IPS-15b (cell line): ENCODE measurements at regions not wholly inside any gene's neighbourhood (a gene's known extent, or its start where the extent isn't known, plus 50 kb on each side); places are given as distances from the start of the nearest gene placed in this dataset.
"Not testable (repeated sequence)": the region's sequence is repeated elsewhere in the genome, so short reads cannot be mapped to it uniquely, and the experiment has no call there.

ENCODE experiments used
- H3K27me3 ChIP-seq: one replicate; pipeline ENCODE4 v1.6.1; 2013; ENCODE audit warnings: low read length; ENCODE audit not compliant: control insufficient read depth, insufficient read depth
- H3K36me3 ChIP-seq: one replicate; pipeline ENCODE4 v1.6.1; 2013; ENCODE audit warnings: low read length; ENCODE audit not compliant: control insufficient read depth, insufficient read depth
- H3K4me1 ChIP-seq: one replicate; pipeline ENCODE4 v1.6.1; 2013; ENCODE audit warnings: mild to moderate bottlenecking, low read length; ENCODE audit not compliant: control insufficient read depth, insufficient read depth
- H3K4me3 ChIP-seq: one replicate; pipeline ENCODE4 v1.5.1; 2013; ENCODE audit warnings: low read depth, low read length
- H3K9ac ChIP-seq: one replicate; pipeline ENCODE4 v1.6.1; 2013; ENCODE audit warnings: low read depth, mild to moderate bottlenecking, low read length
- H3K9me3 ChIP-seq: one replicate; pipeline ENCODE4 v1.6.1; 2013; ENCODE audit warnings: mild to moderate bottlenecking, low read length; ENCODE audit not compliant: control insufficient read depth, insufficient read depth

DNA sequence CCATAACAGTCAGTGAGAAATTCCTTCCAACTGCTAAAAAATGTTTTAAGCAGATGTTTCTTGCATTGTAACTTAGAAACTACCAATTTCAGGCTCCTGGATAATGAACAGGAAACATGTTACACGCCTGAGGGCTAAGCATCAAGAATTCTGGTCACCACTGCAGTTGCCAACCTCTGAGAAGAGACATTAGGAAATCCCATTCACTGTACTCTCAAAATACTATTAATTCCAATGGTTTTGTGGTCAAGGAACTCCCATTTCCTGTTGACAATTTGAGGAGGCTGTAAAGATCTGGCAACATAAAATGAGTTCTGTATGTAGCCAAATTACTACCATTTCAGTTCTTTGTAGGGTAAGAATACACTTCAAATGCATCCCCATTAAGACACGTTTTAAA is 456.0 kb upstream of the MEF2C start:
- H3K4me1 ChIP-seq: no peaks in the 10 kb centered on the region
- no peaks in the 10 kb centered on the region for H3K27me3 ChIP-seq
- H3K9ac ChIP-seq: no peak overlapping the region
- H3K9me3 ChIP-seq: no peaks in the 10 kb centered on the region
- no peaks in the 10 kb centered on the region for H3K36me3 ChIP-seq
- no peak overlapping the region for H3K4me3 ChIP-seq

DNA sequence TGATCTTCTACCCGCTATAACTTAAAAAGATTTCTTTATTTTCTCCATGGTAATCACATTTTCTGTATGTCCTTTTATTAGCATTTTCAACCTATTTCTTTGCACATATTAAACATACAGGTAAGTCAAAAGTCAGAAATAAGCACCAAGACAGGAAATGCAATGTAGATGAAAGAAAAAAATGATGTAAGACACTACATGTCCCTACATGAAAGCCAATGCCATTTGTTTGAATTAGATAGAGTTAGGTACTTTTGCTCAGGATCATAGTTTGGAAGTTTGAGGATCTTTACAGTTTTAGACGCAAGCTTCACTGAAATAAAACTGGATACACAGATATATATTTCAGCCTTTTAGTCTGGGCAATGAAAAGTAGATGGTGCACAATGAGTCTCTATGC is 453.1 kb upstream of the MEF2C start:
- Histone ChIP-seq H3K4me1 (no peaks in the 10 kb centered on the region), H3K9ac (no peak overlapping the region), H3K36me3 (no peaks in the 10 kb centered on the region), H3K27me3 (no peaks in the 10 kb centered on the region), H3K9me3 (no peaks in the 10 kb centered on the region), H3K4me3 (no peak overlapping the region)

DNA sequence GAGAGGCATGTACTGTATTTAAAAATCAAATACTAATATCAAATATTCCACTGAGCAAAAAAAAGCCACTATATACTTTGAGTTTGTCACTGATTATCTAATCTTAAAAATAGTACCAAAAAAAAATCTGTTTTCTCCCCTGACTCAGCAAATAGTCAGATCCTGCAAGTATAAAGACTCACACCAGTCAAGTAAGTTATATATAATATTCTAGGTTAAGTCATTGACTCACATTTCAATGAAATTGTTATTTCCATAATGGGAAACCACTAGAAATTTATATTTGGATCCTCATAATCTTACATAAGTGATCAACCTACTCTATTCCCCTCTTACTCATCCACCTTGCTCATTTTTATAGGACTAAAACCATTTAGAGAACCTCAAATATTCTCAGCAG is 447.2 kb upstream of the MEF2C start:
- no peaks in the 10 kb centered on the region for H3K9me3 ChIP-seq
- no peak overlapping the region for H3K9ac ChIP-seq
- H3K36me3 ChIP-seq: no peaks in the 10 kb centered on the region
- H3K4me1 ChIP-seq: no peaks in the 10 kb centered on the region
- H3K27me3 ChIP-seq: no peaks in the 10 kb centered on the region
- no peak overlapping the region for H3K4me3 ChIP-seq

GRCh38 chr5:89327608-89328007 is 444.6 kb upstream of the MEF2C start:
- Histone ChIP-seq H3K36me3 (no peaks in the 10 kb centered on the region), H3K9me3 (no peaks in the 10 kb centered on the region), H3K4me1 (no peaks in the 10 kb centered on the region), H3K27me3 (no peaks in the 10 kb centered on the region), H3K9ac (no peak overlapping the region), H3K4me3 (no peak overlapping the region)

GRCh38 chr5:89324990-89325389 is 442.0 kb upstream of the MEF2C start:
- Histone ChIP-seq H3K4me3 (no peak overlapping the region), H3K36me3 (no peaks in the 10 kb centered on the region), H3K27me3 (no peaks in the 10 kb centered on the region), H3K4me1 (no peaks in the 10 kb centered on the region), H3K9me3 (no peaks in the 10 kb centered on the region), H3K9ac (no peak overlapping the region)

DNA sequence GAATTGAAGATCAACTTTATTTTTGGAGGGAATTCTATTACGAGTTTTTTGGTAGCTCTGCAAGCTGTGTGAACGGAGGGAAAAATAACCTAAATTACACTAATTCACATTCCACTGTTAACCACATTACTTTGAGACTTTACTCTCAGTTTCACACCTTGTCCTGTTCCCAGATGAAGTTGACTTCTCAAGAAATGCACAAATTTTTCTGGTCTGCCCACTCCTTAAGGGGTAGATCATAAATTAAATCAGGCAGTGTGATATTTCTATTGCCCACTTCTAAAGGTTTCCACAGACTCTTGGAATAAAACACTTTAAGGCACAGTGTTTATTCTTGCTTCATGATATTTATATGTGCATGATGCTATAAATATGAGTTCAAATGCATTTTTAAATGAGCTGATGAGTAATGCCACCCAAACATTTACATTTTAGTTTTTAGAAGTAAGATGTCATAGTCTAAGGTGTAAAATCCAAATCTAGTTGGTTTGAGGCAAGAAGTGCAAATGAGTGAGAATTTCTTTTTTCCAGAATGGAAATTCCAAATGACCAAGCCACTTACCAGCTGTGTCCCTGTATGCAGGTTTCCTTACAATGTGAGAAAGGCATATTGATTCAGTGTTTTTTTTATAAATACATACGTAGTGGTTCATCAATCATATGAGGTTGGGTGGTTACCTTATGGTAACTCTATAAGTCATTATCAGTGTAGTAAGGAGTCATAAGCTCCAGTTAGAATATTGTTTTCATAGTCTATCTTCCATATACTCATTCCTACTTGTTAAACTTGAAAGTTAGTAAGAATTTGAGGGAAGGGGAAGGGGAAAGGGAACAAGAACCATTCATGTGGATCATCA is 437.7 kb upstream of the MEF2C start:
- Histone ChIP-seq H3K36me3 (no peaks in the 10 kb centered on the region), H3K9me3 (no peaks in the 10 kb centered on the region), H3K4me1 (no peaks in the 10 kb centered on the region), H3K4me3 (no peak overlapping the region), H3K9ac (no peak overlapping the region), H3K27me3 (no peaks in the 10 kb centered on the region)

DNA sequence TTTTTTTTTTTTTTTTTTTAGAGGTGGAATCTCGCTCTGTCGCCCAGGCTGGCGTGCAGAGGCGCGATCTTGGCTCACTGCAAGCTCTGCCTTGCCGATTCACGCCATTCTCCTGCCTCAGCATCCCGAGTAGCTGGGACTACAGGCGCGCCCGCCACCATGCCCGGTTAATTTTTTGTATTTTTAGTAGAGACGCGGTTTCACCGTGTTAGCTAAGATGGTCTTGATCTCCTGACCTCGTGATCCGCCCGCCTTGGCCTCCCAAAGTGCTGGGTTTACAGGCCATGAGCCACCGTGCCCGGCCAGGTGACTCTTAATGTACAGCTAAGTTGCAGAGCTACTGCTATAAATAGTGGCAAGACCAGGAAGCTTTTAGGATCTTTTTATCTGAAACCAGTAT is 434.9 kb upstream of the MEF2C start:
- H3K27me3 ChIP-seq, H3K4me1 ChIP-seq, H3K9me3 ChIP-seq, H3K9ac ChIP-seq, H3K4me3 ChIP-seq, H3K36me3 ChIP-seq: not testable (repeated sequence)

- H3K9me3 ChIP-seq: no peaks in the 10 kb centered on the region
- no peak overlapping the region for H3K4me3 ChIP-seq
- H3K9ac ChIP-seq: no peak overlapping the region
- no peaks in the 10 kb centered on the region for H3K36me3 ChIP-seq
- H3K4me1 ChIP-seq: no peaks in the 10 kb centered on the region
- H3K27me3 ChIP-seq: no peaks in the 10 kb centered on the region
Measured at GRCh38 chr5:89315286-89316100, 432.5 kb upstream of the MEF2C start.

GRCh38 chr5:89313804-89314588 is 431.0 kb upstream of the MEF2C start:
- no peaks in the 10 kb centered on the region for H3K4me1 ChIP-seq
- H3K9ac ChIP-seq: no peak overlapping the region
- H3K36me3 ChIP-seq: no peaks in the 10 kb centered on the region
- H3K4me3 ChIP-seq: no peak overlapping the region
- no peaks in the 10 kb centered on the region for H3K27me3 ChIP-seq
- H3K9me3 ChIP-seq: no peaks in the 10 kb centered on the region

- Histone ChIP-seq H3K9me3 (no peaks in the 10 kb centered on the region), H3K4me3 (no peak overlapping the region), H3K4me1 (no peaks in the 10 kb centered on the region), H3K36me3 (no peaks in the 10 kb centered on the region), H3K9ac (no peak overlapping the region), H3K27me3 (no peaks in the 10 kb centered on the region)
Measured at GRCh38 chr5:89313044-89313443, 430.1 kb upstream of the MEF2C start.

GRCh38 chr5:89309268-89309667 is 426.3 kb upstream of the MEF2C start:
- Histone ChIP-seq H3K9ac (no peak overlapping the region), H3K4me3 (no peak overlapping the region), H3K9me3 (no peaks in the 10 kb centered on the region), H3K36me3 (no peaks in the 10 kb centered on the region), H3K4me1 (no peaks in the 10 kb centered on the region), H3K27me3 (no peaks in the 10 kb centered on the region)
